H1 (cell line): ENCODE measurements at regions not wholly inside any gene's neighbourhood (a gene's known extent, or its start where the extent isn't known, plus 50 kb on each side); places are given as distances from the start of the nearest gene placed in this dataset.

Source experiments
- CBX8 ChIP-seq: fragments of 300-800, 300-1000 bp; sonication (generic); IDR thresholded peaks from 2 replicates; pipeline ENCODE4 v1.7.1; 2016; ENCODE audit warnings: low read depth, low read length, borderline replicate concordance
- POLR2AphosphoS5 ChIP-seq: IDR thresholded peaks from 2 replicates; pipeline ENCODE4 v1.6.1; 2011; ENCODE audit warnings: low read depth, low read length
- TF ChIP-seq, protein P1 (sequence below), 3 experiments: IDR thresholded peaks; 1 replicate in 2 of 3; 2 replicates in 1 of 3; pipeline versions ENCODE4 v1.5.1 to v1.6.1; 2011; ENCODE audit warnings: low read length in 3 of 3, mild to moderate bottlenecking in 3 of 3, inconsistent platforms in 2 of 3, low read depth in 1 of 3, moderate library complexity in 1 of 3; ENCODE audit not compliant: insufficient read depth in 1 of 3; ENCODE audit errors: control extremely low read depth in 1 of 3

DNA sequence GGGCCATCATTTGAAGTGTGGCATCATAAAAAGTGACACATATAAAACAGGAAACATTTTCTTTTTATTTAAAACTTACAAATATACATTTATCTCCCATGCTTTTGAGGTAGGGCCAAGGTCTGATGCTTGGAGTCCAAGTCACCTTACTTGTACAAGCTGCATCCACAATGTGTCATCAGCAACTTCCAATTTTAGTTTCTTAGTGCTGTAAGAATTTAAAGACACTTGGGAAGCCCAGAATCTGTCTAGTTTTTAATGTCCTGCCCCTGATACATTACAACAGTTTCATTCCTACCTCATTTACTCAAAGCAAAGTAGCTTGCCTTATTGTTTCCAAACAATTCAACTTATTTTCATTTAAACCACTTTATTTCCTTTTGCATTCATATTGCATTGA lies 297.7 kb downstream of the MTX2 start (continued):
- TF ChIP-seq, protein P1, sequence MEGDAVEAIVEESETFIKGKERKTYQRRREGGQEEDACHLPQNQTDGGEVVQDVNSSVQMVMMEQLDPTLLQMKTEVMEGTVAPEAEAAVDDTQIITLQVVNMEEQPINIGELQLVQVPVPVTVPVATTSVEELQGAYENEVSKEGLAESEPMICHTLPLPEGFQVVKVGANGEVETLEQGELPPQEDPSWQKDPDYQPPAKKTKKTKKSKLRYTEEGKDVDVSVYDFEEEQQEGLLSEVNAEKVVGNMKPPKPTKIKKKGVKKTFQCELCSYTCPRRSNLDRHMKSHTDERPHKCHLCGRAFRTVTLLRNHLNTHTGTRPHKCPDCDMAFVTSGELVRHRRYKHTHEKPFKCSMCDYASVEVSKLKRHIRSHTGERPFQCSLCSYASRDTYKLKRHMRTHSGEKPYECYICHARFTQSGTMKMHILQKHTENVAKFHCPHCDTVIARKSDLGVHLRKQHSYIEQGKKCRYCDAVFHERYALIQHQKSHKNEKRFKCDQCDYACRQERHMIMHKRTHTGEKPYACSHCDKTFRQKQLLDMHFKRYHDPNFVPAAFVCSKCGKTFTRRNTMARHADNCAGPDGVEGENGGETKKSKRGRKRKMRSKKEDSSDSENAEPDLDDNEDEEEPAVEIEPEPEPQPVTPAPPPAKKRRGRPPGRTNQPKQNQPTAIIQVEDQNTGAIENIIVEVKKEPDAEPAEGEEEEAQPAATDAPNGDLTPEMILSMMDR (IDR thresholded peaks at IDR 0.05; ENCODE audit: control extremely low read depth in 1 of 3, insufficient read depth in 1 of 3, low read depth in 1 of 3, low read length in 3 of 3), result no peak
- no peak for TF ChIP-seq POLR2AphosphoS5
- TF ChIP-seq CBX8, result no peak
